HEK293 (cell line): ENCODE measurements at regions not wholly inside any gene's neighbourhood (a gene's known extent, or its start where the extent isn't known, plus 50 kb on each side); places are given as distances from the start of the nearest gene placed in this dataset.

Experiments
- CTCF ChIA-PET: fragments of 350-600 bp; formaldehyde crosslinking; extraction: SDS; loops from one replicate; lab custom pipeline; 2021; ENCODE audit warnings: antibody characterized with exemption; lab: Yijun Ruan, JAX
- POLR2A ChIA-PET: fragments of 300-600 bp; formaldehyde crosslinking; extraction: SDS; loops from one replicate; lab custom pipeline; 2020; ENCODE audit warnings: antibody characterized with exemption, inconsistent platforms; lab: Yijun Ruan, JAX
- H3K27ac ChIP-seq: fragments of 200-500 bp; sonication (Bioruptor generic); 2 replicates; pipeline ENCODE4 v1.5.1; 2014; ENCODE audit warnings: low read depth, low read length, control low read depth, inconsistent platforms; ENCODE audit errors: extremely low read depth
- H3K36me3 ChIP-seq, 2 experiments: fragments of 200-500 bp in 1 of 2; sonication (Bioruptor generic) in 1 of 2; 1 replicate in 1 of 2; 2 replicates in 1 of 2; pipeline ENCODE4 v1.5.1; 2014 to 2017; ENCODE audit warnings: inconsistent platforms in 2 of 2, low read length in 2 of 2; ENCODE audit not compliant: control insufficient read depth in 2 of 2, insufficient read depth in 1 of 2
- H3K4me1 ChIP-seq: fragments of 200-500 bp; sonication (Bioruptor generic); 2 replicates; pipeline ENCODE4 v1.5.1; 2014; ENCODE audit warnings: mild to moderate bottlenecking, low read length, inconsistent platforms; ENCODE audit not compliant: control insufficient read depth, insufficient read depth
- H3K4me3 ChIP-seq: 2 replicates; pipeline ENCODE4 v1.5.1; 2011; ENCODE audit warnings: low read depth, mild to moderate bottlenecking, control low read depth, low read length, moderate library complexity
- H3K9me3 ChIP-seq: fragments of 200-500 bp; sonication (Bioruptor generic); 2 replicates; pipeline ENCODE4 v1.5.1; 2014; ENCODE audit warnings: low read depth, low read length, inconsistent platforms; ENCODE audit not compliant: control insufficient read depth, insufficient read depth
- BCL11B ChIP-seq: fragments of 450-650 bp; formaldehyde crosslinking; IDR thresholded peaks from 2 replicates; pipeline ENCODE4 v1.5.1; 2016; ENCODE audit warnings: low read depth, missing biosample characterization, missing genetic modification characterization
- CTCF ChIP-seq: fragments of 450-650 bp; formaldehyde crosslinking; IDR thresholded peaks from 2 replicates; pipeline ENCODE4 v1.5.1; 2016; ENCODE audit warnings: missing biosample characterization, missing genetic modification characterization
- EGR2 ChIP-seq: fragments of 450-650 bp; formaldehyde crosslinking; IDR thresholded peaks from 2 replicates; pipeline ENCODE4 v1.5.1; 2016; ENCODE audit warnings: low read depth, missing biosample characterization, missing genetic modification characterization
- GLIS2 ChIP-seq: fragments of 450-650 bp; formaldehyde crosslinking; IDR thresholded peaks from 2 replicates; pipeline ENCODE4 v1.5.1; 2016; ENCODE audit warnings: missing biosample characterization, missing genetic modification characterization
- HOXA7 ChIP-seq: sonication (generic); formaldehyde crosslinking; IDR thresholded peaks from 2 replicates; pipeline ENCODE4 v1.8.1; 2022; ENCODE audit warnings: missing genetic modification reagents, borderline replicate concordance
- KLF1 ChIP-seq: fragments of 450-650 bp; formaldehyde crosslinking; IDR thresholded peaks from 2 replicates; pipeline ENCODE4 v1.5.1; 2016; ENCODE audit warnings: missing biosample characterization, missing genetic modification characterization
- KLF7 ChIP-seq: fragments of 450-650 bp; formaldehyde crosslinking; IDR thresholded peaks from 2 replicates; pipeline ENCODE4 v1.5.1; 2016; ENCODE audit warnings: missing biosample characterization, missing genetic modification characterization, borderline replicate concordance
- KLF8 ChIP-seq: fragments of 450-650 bp; formaldehyde crosslinking; IDR thresholded peaks from 2 replicates; pipeline ENCODE4 v1.5.1; 2016; ENCODE audit warnings: missing biosample characterization, missing genetic modification characterization
- KLF9 ChIP-seq: fragments of 450-650 bp; formaldehyde crosslinking; IDR thresholded peaks from 2 replicates; pipeline ENCODE4 v1.5.1; 2016; ENCODE audit warnings: missing biosample characterization, missing genetic modification characterization, low read depth
- SP3 ChIP-seq: fragments of 450-650 bp; formaldehyde crosslinking; IDR thresholded peaks from 2 replicates; pipeline ENCODE4 v1.5.1; 2016; ENCODE audit warnings: missing biosample characterization, missing genetic modification characterization
- TRIM28 ChIP-seq: IDR thresholded peaks from 2 replicates; pipeline ENCODE4 v1.6.1; 2011; ENCODE audit warnings: low read length, control low read depth, borderline replicate concordance
- ZBTB26 ChIP-seq: fragments of 450-650 bp; formaldehyde crosslinking; optimal IDR thresholded peaks from 2 replicates; pipeline ENCODE3; 2016; ENCODE audit warnings: missing biosample characterization, mild to moderate bottlenecking, missing genetic modification characterization
- ZBTB8A ChIP-seq: fragments of 450-650 bp; formaldehyde crosslinking; IDR thresholded peaks from 2 replicates; pipeline ENCODE4 v1.5.1; 2016; ENCODE audit warnings: missing biosample characterization, missing genetic modification characterization
- ZFHX2 ChIP-seq: fragments of 450-650 bp; formaldehyde crosslinking; conservative IDR thresholded peaks from 2 replicates; pipeline ENCODE4 v1.5.1; 2016; ENCODE audit warnings: missing biosample characterization, missing genetic modification characterization
- ZFP37 ChIP-seq: fragments of 450-650 bp; formaldehyde crosslinking; IDR thresholded peaks from 2 replicates; pipeline ENCODE4 v1.5.1; 2016; ENCODE audit warnings: missing biosample characterization, missing genetic modification characterization
- ZNF2 ChIP-seq: fragments of 450-650 bp; formaldehyde crosslinking; IDR thresholded peaks from 2 replicates; pipeline ENCODE4 v1.5.1; 2016; ENCODE audit warnings: missing biosample characterization, missing genetic modification characterization
- ZNF221 ChIP-seq: fragments of 450-650 bp; formaldehyde crosslinking; IDR thresholded peaks from 2 replicates; pipeline ENCODE4 v1.5.1; 2017; ENCODE audit warnings: missing biosample characterization, missing genetic modification characterization, borderline replicate concordance
- ZNF335 ChIP-seq: fragments of 450-650 bp; formaldehyde crosslinking; conservative IDR thresholded peaks from 2 replicates; pipeline ENCODE4 v1.5.1; 2016; ENCODE audit warnings: missing biosample characterization, missing genetic modification characterization
- ZNF654 ChIP-seq: fragments of 450-650 bp; formaldehyde crosslinking; IDR thresholded peaks from 2 replicates; pipeline ENCODE4 v1.5.1; 2016; ENCODE audit warnings: low read depth, missing biosample characterization, missing genetic modification characterization
- ZNF664 ChIP-seq: fragments of 450-650 bp; formaldehyde crosslinking; IDR thresholded peaks from 2 replicates; pipeline ENCODE4 v1.5.1; 2016; ENCODE audit warnings: missing biosample characterization, missing genetic modification characterization
- ZNF692 ChIP-seq: fragments of 450-650 bp; formaldehyde crosslinking; IDR thresholded peaks from 2 replicates; pipeline ENCODE4 v1.5.1; 2016; ENCODE audit warnings: missing biosample characterization, missing genetic modification characterization
- ZNF747 ChIP-seq: fragments of 450-650 bp; formaldehyde crosslinking; IDR thresholded peaks from 2 replicates; pipeline ENCODE4 v1.5.1; 2016; ENCODE audit warnings: missing biosample characterization, missing genetic modification characterization
- ZNF777 ChIP-seq: fragments of 450-650 bp; formaldehyde crosslinking; IDR thresholded peaks from 2 replicates; pipeline ENCODE4 v1.5.1; 2017; ENCODE audit warnings: missing biosample characterization, missing genetic modification characterization, borderline replicate concordance
- ZNF843 ChIP-seq: fragments of 450-650 bp; formaldehyde crosslinking; IDR thresholded peaks from 2 replicates; pipeline ENCODE4 v1.5.1; 2016; ENCODE audit warnings: missing biosample characterization, missing genetic modification characterization
- TF ChIP-seq, protein P1 (sequence below): fragments of 450-650 bp; formaldehyde crosslinking; IDR thresholded peaks from 2 replicates; pipeline ENCODE4 v1.5.1; 2016; ENCODE audit warnings: missing biosample characterization, missing genetic modification characterization
- TF ChIP-seq, protein P2 (sequence below): sonication (generic); formaldehyde crosslinking; IDR thresholded peaks from 2 replicates; pipeline ENCODE4 v1.8.1; 2022; ENCODE audit warnings: mild to moderate bottlenecking, moderate library complexity, missing genetic modification reagents
- TF ChIP-seq, protein P3 (sequence below): fragments of 450-650 bp; formaldehyde crosslinking; IDR thresholded peaks from 2 replicates; pipeline ENCODE4 v1.5.1; 2017; ENCODE audit warnings: missing biosample characterization, mild to moderate bottlenecking, missing genetic modification characterization, moderate library complexity

DNA sequence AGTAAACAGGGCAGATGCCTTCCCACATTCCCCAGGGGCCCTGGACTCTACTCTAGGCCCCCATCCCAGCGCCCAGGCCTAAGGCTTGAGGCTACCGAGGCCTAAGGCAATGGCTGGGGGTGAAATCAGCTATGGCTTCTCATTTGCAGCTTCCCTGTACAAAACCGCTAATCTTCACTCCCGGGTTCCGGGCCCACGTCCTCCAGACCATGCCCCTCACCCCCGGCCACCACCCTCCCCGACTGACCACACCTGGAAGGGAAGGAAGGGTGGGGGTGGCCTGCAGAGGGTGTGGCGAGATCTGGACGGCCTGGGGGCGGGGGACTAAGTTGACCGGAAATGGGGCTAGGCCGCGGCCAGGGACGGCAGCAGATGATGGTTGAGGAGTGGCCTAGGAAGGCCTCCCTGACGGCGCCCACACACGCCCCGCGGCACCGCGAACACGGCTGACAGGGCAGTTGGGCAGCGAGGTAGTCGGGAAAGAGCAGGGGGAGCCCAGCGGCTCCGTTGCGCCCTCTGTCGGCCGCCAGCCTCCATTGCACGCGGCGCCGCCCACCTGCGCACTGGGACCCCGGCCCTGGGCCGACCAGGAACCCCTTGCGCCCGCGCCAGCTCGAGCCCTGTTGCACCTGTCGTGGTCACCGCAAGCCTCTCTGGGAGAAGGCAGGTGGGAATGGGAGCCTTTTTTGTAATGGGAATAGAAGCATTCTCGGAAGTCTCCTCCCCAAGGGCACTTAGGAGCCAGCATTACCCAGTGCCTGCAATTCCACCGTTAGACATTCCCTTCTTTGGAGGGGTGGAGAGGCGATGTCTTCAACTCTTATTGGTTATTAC lies 95.9 kb upstream of the CALM2 start:
- H3K4me3 ChIP-seq, result peak overlapping the region; percentile 28
- CTCF ChIA-PET, result interaction anchor here (0.6 to 4.9 kb wide), 19 partner anchors 13 to 1468 kb away, joined by 3 to 33 read pairs (median 3); no protein-coding TSS in a partner anchor
- H3K4me1 ChIP-seq, result peaks cover 3% of the 10 kb centered on the region; the same call in 1 of the 2 replicates
- H3K36me3 ChIP-seq, result no peaks in the 10 kb centered on the region
- no peaks in the 10 kb centered on the region for H3K9me3 ChIP-seq
- POLR2A ChIA-PET, result interaction anchor here (1.1 kb wide), 1 partner anchor 64 kb away, joined by 3 read pairs; no protein-coding TSS in a partner anchor
- H3K27ac ChIP-seq, result peak overlapping the region; percentile 2; the same call in 1 of the 2 replicates
- TF ChIP-seq, protein P1, sequence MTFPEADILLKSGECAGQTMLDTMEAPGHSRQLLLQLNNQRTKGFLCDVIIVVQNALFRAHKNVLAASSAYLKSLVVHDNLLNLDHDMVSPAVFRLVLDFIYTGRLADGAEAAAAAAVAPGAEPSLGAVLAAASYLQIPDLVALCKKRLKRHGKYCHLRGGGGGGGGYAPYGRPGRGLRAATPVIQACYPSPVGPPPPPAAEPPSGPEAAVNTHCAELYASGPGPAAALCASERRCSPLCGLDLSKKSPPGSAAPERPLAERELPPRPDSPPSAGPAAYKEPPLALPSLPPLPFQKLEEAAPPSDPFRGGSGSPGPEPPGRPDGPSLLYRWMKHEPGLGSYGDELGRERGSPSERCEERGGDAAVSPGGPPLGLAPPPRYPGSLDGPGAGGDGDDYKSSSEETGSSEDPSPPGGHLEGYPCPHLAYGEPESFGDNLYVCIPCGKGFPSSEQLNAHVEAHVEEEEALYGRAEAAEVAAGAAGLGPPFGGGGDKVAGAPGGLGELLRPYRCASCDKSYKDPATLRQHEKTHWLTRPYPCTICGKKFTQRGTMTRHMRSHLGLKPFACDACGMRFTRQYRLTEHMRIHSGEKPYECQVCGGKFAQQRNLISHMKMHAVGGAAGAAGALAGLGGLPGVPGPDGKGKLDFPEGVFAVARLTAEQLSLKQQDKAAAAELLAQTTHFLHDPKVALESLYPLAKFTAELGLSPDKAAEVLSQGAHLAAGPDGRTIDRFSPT (tag by site-specific recombination), result peak; percentile 72
- TF ChIP-seq ZNF654 (tag by site-specific recombination), result peak; percentile 24
- 0 out of 2 replicates have a peak, but pooled peaks have one; percentile 19 for TF ChIP-seq ZNF692 (tag by site-specific recombination)
- TF ChIP-seq CTCF (tag by site-specific recombination), result peak; percentile 97
- peak; percentile 83 for TF ChIP-seq ZFHX2 (tag by site-specific recombination)
- TF ChIP-seq GLIS2 (tag by site-specific recombination), result peak; percentile 51; the same call in 1 of the 2 replicates
- TF ChIP-seq ZBTB8A (tag by site-specific recombination), result peak; percentile 73
- peak; percentile 75 for TF ChIP-seq KLF1
- TF ChIP-seq KLF8, result peak; percentile 34; the same call in 1 of the 2 replicates
- peak; percentile 72 for TF ChIP-seq SP3
- no peak for TF ChIP-seq TRIM28
- no peak for TF ChIP-seq ZNF664
- TF ChIP-seq KLF9, result peak; percentile 78
- TF ChIP-seq, protein P2, sequence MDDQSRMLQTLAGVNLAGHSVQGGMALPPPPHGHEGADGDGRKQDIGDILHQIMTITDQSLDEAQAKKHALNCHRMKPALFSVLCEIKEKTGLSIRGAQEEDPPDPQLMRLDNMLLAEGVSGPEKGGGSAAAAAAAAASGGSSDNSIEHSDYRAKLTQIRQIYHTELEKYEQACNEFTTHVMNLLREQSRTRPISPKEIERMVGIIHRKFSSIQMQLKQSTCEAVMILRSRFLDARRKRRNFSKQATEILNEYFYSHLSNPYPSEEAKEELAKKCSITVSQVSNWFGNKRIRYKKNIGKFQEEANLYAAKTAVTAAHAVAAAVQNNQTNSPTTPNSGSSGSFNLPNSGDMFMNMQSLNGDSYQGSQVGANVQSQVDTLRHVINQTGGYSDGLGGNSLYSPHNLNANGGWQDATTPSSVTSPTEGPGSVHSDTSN (CRISPR knock-in tag), result 0 out of 2 replicates have a peak, but pooled peaks have one; percentile 71
- TF ChIP-seq ZBTB26 (tag by site-specific recombination), result peak; percentile 49
- peak; percentile 40 for TF ChIP-seq ZNF335 (tag by site-specific recombination)
- no peak for TF ChIP-seq HOXA7 (CRISPR knock-in tag)
- 0 out of 2 replicates have a peak, but pooled peaks have one; percentile 54 for TF ChIP-seq BCL11B (tag by site-specific recombination)
- no peak; the same call in 1 of the 2 replicates for TF ChIP-seq ZNF843 (tag by site-specific recombination)
- peak; percentile 74; the same call in 1 of the 2 replicates for TF ChIP-seq ZNF2 (tag by site-specific recombination)
- TF ChIP-seq ZNF221 (tag by site-specific recombination), result no peak
- no peak for TF ChIP-seq ZNF747 (tag by site-specific recombination)
- peak; percentile 60; the same call in 1 of the 2 replicates for TF ChIP-seq ZNF777
- 0 out of 2 replicates have a peak, but pooled peaks have one; percentile 33 for TF ChIP-seq ZFP37
- 0 out of 2 replicates have a peak, but pooled peaks have one; percentile 36 for TF ChIP-seq KLF7 (tag by site-specific recombination)
- TF ChIP-seq EGR2 (tag by site-specific recombination), result peak; percentile 72; the same call in 1 of the 2 replicates
- TF ChIP-seq, protein P3, sequence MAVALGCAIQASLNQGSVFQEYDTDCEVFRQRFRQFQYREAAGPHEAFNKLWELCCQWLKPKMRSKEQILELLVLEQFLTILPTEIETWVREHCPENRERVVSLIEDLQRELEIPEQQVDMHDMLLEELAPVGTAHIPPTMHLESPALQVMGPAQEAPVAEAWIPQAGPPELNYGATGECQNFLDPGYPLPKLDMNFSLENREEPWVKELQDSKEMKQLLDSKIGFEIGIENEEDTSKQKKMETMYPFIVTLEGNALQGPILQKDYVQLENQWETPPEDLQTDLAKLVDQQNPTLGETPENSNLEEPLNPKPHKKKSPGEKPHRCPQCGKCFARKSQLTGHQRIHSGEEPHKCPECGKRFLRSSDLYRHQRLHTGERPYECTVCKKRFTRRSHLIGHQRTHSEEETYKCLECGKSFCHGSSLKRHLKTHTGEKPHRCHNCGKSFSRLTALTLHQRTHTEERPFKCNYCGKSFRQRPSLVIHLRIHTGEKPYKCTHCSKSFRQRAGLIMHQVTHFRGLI, result peak; percentile 82
